Neutrophil (primary cell): ENCODE measurements at regions not wholly inside any gene's neighbourhood (a gene's known extent, or its start where the extent isn't known, plus 50 kb on each side); places are given as distances from the start of the nearest gene placed in this dataset.

Experiments
- H3K27ac ChIP-seq: fragments of 200-600 bp; sonication (generic); 2 replicates; pipeline ENCODE4 v1.5.1; 2016; ENCODE audit warnings: mild to moderate bottlenecking, moderate library complexity
- H3K27me3 ChIP-seq: fragments of 200-600 bp; sonication (generic); 2 replicates; pipeline ENCODE4 v1.6.0; 2016; ENCODE audit warnings: mild to moderate bottlenecking
- H3K36me3 ChIP-seq: fragments of 200-600 bp; sonication (generic); 2 replicates; pipeline ENCODE4 v1.5.1; 2017
- H3K4me1 ChIP-seq, 2 experiments: fragments of 200-600 bp in 1 of 2; sonication (generic) in 1 of 2; 1 replicate in 1 of 2; 2 replicates in 1 of 2; pipeline versions ENCODE4 v1.5.1 to v1.6.1; 2013 to 2016; ENCODE audit warnings: low read depth in 1 of 2, low read length in 1 of 2, mild to moderate bottlenecking in 1 of 2, moderate library complexity in 1 of 2; ENCODE audit not compliant: control insufficient read depth in 1 of 2, insufficient read depth in 1 of 2
- H3K4me3 ChIP-seq, 2 experiments: fragments of 200-600 bp in 1 of 2; sonication (generic) in 1 of 2; 1 replicate in 1 of 2; 2 replicates in 1 of 2; pipeline ENCODE4 v1.5.1; 2013 to 2016; ENCODE audit warnings: low read depth in 1 of 2, low read length in 1 of 2, mild to moderate bottlenecking in 1 of 2, moderate library complexity in 1 of 2
- H3K9me3 ChIP-seq: fragments of 200-600 bp; sonication (generic); 2 replicates; pipeline ENCODE4 v1.5.1; 2016
- CTCF ChIP-seq: fragments of 200-600 bp; sonication (generic); IDR thresholded peaks from 2 replicates; pipeline ENCODE4 v1.5.1; 2016; ENCODE audit warnings: antibody characterized with exemption

GRCh38 chr16:65271996-65272395, 150.1 kb upstream of the CDH11 start:
- Histone ChIP-seq H3K36me3 (no peaks in the 10 kb centered on the region), H3K4me3 (no peak overlapping the region), H3K27me3 (no peaks in the 10 kb centered on the region), H3K4me1 (no peaks in the 10 kb centered on the region), H3K27ac (no peak overlapping the region), H3K9me3 (no peaks in the 10 kb centered on the region)
- TF ChIP-seq CTCF: no peak

GRCh38 chr16:65268331-65268730, 146.5 kb upstream of the CDH11 start:
- Histone ChIP-seq H3K36me3 (no peaks in the 10 kb centered on the region), H3K4me1 (no peaks in the 10 kb centered on the region), H3K9me3 (no peaks in the 10 kb centered on the region), H3K27ac (no peak overlapping the region), H3K27me3 (no peaks in the 10 kb centered on the region), H3K4me3 (no peak overlapping the region)
- no peak for TF ChIP-seq CTCF

GRCh38 chr16:65263896-65264295, 142.0 kb upstream of the CDH11 start:
- Histone ChIP-seq H3K4me1 (no peaks in the 10 kb centered on the region), H3K9me3 (no peaks in the 10 kb centered on the region), H3K36me3 (no peaks in the 10 kb centered on the region), H3K4me3 (no peak overlapping the region), H3K27ac (no peak overlapping the region), H3K27me3 (no peaks in the 10 kb centered on the region)
- TF ChIP-seq CTCF: no peak

- TF ChIP-seq CTCF: no peak
- Histone ChIP-seq H3K4me3 (no peak overlapping the region), H3K36me3 (no peaks in the 10 kb centered on the region), H3K27me3 (no peaks in the 10 kb centered on the region), H3K4me1 (no peaks in the 10 kb centered on the region), H3K9me3 (no peaks in the 10 kb centered on the region), H3K27ac (no peak overlapping the region)
Measured at GRCh38 chr16:65260746-65261145, 138.9 kb upstream of the CDH11 start.

- TF ChIP-seq CTCF: no peak
Measured at GRCh38 chr16:65254144-65254543, 132.3 kb upstream of the CDH11 start.

GRCh38 chr16:65249768-65250167, 127.9 kb upstream of the CDH11 start:
- H3K4me3 ChIP-seq: no peak overlapping the region
- H3K9me3 ChIP-seq: no peaks in the 10 kb centered on the region
- H3K4me1 ChIP-seq: no peaks in the 10 kb centered on the region
- no peaks in the 10 kb centered on the region for H3K27me3 ChIP-seq
- H3K36me3 ChIP-seq: no peaks in the 10 kb centered on the region
- TF ChIP-seq CTCF: no peak
- H3K27ac ChIP-seq: no peak overlapping the region

More at GRCh38 chr16:65254144-65254543, 132.3 kb upstream of the CDH11 start:
- H3K27ac ChIP-seq: no peak overlapping the region
- no peaks in the 10 kb centered on the region for H3K36me3 ChIP-seq
- no peaks in the 10 kb centered on the region for H3K9me3 ChIP-seq
- H3K4me3 ChIP-seq: no peak overlapping the region
- no peaks in the 10 kb centered on the region for H3K27me3 ChIP-seq
- H3K4me1 ChIP-seq: no peaks in the 10 kb centered on the region
